BLaER1 treated with 17β-estradiol and CSF1 and Interleukin-3, amounts not matched to agents 10 nM and 100 nM (cell line): ENCODE measurements at regions not wholly inside any gene's neighbourhood (a gene's known extent, or its start where the extent isn't known, plus 50 kb on each side); places are given as distances from the start of the nearest gene placed in this dataset.
"Not testable (repeated sequence)": the region's sequence is repeated elsewhere in the genome, so short reads cannot be mapped to it uniquely, and the experiment has no call there.

Source experiments
- H3K27ac ChIP-seq, 11 experiments: shearing (Covaris generic); formaldehyde crosslinking; 2 replicates each; pipeline ENCODE4 v1.8.1; 2022
- H3K27me3 ChIP-seq, 11 experiments: shearing (Covaris generic); formaldehyde crosslinking; 2 replicates each; pipeline ENCODE4 v1.8.1; 2022
- H3K36me3 ChIP-seq, 11 experiments: shearing (Covaris generic); formaldehyde crosslinking; 2 replicates each; pipeline ENCODE4 v1.8.1; 2022
- H3K4me1 ChIP-seq, 10 experiments: shearing (Covaris generic); formaldehyde crosslinking; 2 replicates each; pipeline ENCODE4 v1.8.1; 2022
- H3K4me2 ChIP-seq, 11 experiments: shearing (Covaris generic); formaldehyde crosslinking; 2 replicates each; pipeline ENCODE4 v1.8.1; 2022
- H3K4me3 ChIP-seq, 10 experiments: shearing (Covaris generic); formaldehyde crosslinking; 2 replicates each; pipeline ENCODE4 v1.8.1; 2022
- H3K9ac ChIP-seq, 11 experiments: shearing (Covaris generic); formaldehyde crosslinking; 2 replicates each; pipeline ENCODE4 v1.8.1; 2022
- H3K9me3 ChIP-seq, 11 experiments: shearing (Covaris generic); formaldehyde crosslinking; replicated peaks in 1 of 11; 2 replicates each; pipeline ENCODE4 v1.8.1; 2022
- H4K20me1 ChIP-seq, 11 experiments: shearing (Covaris generic); formaldehyde crosslinking; 2 replicates each; pipeline ENCODE4 v1.8.1; 2022
- Cebpa-rat ChIP-seq, 11 experiments: shearing (Covaris generic); IDR thresholded peaks; 2 replicates each; pipeline ENCODE4 v1.8.1; 2022

GRCh38 chr3:69688400-69688799 lies 50.9 kb upstream of the MITF start:
- H3K9me3 ChIP-seq: no peaks in the 10 kb centered on the region
- no peak overlapping the region for H3K9ac ChIP-seq
- H3K4me1 ChIP-seq: peaks cover 0 to 50% (median 0%) of the 10 kb centered on the region in 10 experiments; a peak in 6 of 20 replicates
- H3K36me3 ChIP-seq: no peaks in the 10 kb centered on the region
- no peaks in the 10 kb centered on the region for H4K20me1 ChIP-seq
- H3K4me3 ChIP-seq: no peak overlapping the region
- no peak overlapping the region for H3K27ac ChIP-seq
- no peaks in the 10 kb centered on the region for H3K27me3 ChIP-seq
- TF ChIP-seq Cebpa-rat (IDR thresholded peaks at IDR 0.05): no peak
- H3K4me2 ChIP-seq: peak overlapping the region in 3 of 11 experiments; percentile 24 to 70 (median 28); a peak in 5 of 22 replicates

- Histone ChIP-seq H4K20me1 (no peaks in the 10 kb centered on the region), H3K9ac (no peak overlapping the region), H3K4me2 (peak overlapping the region in 2 of 11 experiments; percentile 28 to 70; a peak in 4 of 22 replicates), H3K27ac (no peak overlapping the region), H3K4me3 (no peak overlapping the region), H3K27me3 (no peaks in the 10 kb centered on the region), H3K9me3 (no peaks in the 10 kb centered on the region), H3K36me3 (no peaks in the 10 kb centered on the region), H3K4me1 (peaks cover 0 to 50% (median 0%) of the 10 kb centered on the region in 10 experiments; a peak in 6 of 20 replicates)
- TF ChIP-seq Cebpa-rat (IDR thresholded peaks at IDR 0.05): no peak
Measured at GRCh38 chr3:69687641-69688040, 51.6 kb upstream of the MITF start.

GRCh38 chr3:69686056-69686455 lies 53.2 kb upstream of the MITF start:
- Histone ChIP-seq H3K4me3 (no peak overlapping the region), H4K20me1 (no peaks in the 10 kb centered on the region), H3K9me3 (no peaks in the 10 kb centered on the region), H3K36me3 (no peaks in the 10 kb centered on the region), H3K27me3 (no peaks in the 10 kb centered on the region), H3K27ac (no peak overlapping the region), H3K9ac (no peak overlapping the region), H3K4me1 (peaks cover 0 to 45% (median 0%) of the 10 kb centered on the region in 10 experiments; a peak in 6 of 20 replicates), H3K4me2 (no peak overlapping the region)
- TF ChIP-seq Cebpa-rat (IDR thresholded peaks at IDR 0.05): no peak

GRCh38 chr3:69684309-69684961 lies 54.8 kb upstream of the MITF start:
- Histone ChIP-seq H3K27me3 (no peaks in the 10 kb centered on the region), H3K4me2 (no peak overlapping the region), H3K4me3 (no peak overlapping the region), H3K9me3 (no peaks in the 10 kb centered on the region), H3K9ac (no peak overlapping the region), H3K4me1 (peaks cover 0 to 29% (median 0%) of the 10 kb centered on the region in 10 experiments; a peak in 6 of 20 replicates), H3K27ac (no peak overlapping the region), H4K20me1 (no peaks in the 10 kb centered on the region), H3K36me3 (no peaks in the 10 kb centered on the region)
- TF ChIP-seq Cebpa-rat (IDR thresholded peaks at IDR 0.05): no peak

GRCh38 chr3:69683082-69683806 lies 56.0 kb upstream of the MITF start:
- no peak for TF ChIP-seq Cebpa-rat (IDR thresholded peaks at IDR 0.05)
- H3K4me2 ChIP-seq: no peak overlapping the region
- H3K36me3 ChIP-seq: no peaks in the 10 kb centered on the region
- H3K27ac ChIP-seq: no peak overlapping the region
- no peaks in the 10 kb centered on the region for H3K27me3 ChIP-seq
- H3K4me1 ChIP-seq: peaks cover 0 to 17% (median 0%) of the 10 kb centered on the region in 10 experiments; a peak in 6 of 20 replicates
- H3K4me3 ChIP-seq: no peak overlapping the region
- no peak overlapping the region for H3K9ac ChIP-seq
- H3K9me3 ChIP-seq: no peaks in the 10 kb centered on the region
- H4K20me1 ChIP-seq: no peaks in the 10 kb centered on the region

- not testable (repeated sequence) for H3K27me3 ChIP-seq, H3K9ac ChIP-seq, H4K20me1 ChIP-seq, H3K4me2 ChIP-seq, H3K9me3 ChIP-seq, H3K4me3 ChIP-seq, H3K4me1 ChIP-seq, H3K36me3 ChIP-seq, H3K27ac ChIP-seq
Measured at GRCh38 chr3:69677456-69677855, 61.8 kb upstream of the MITF start.

- H3K9ac ChIP-seq: no peak overlapping the region
- no peaks in the 10 kb centered on the region for H3K36me3 ChIP-seq
- no peaks in the 10 kb centered on the region for H3K9me3 ChIP-seq
- no peak overlapping the region for H3K4me3 ChIP-seq
- H4K20me1 ChIP-seq: no peaks in the 10 kb centered on the region
- H3K27ac ChIP-seq: no peak overlapping the region
- no peaks in the 10 kb centered on the region for H3K27me3 ChIP-seq
- H3K4me2 ChIP-seq: no peak overlapping the region
- no peak for TF ChIP-seq Cebpa-rat (IDR thresholded peaks at IDR 0.05)
- H3K4me1 ChIP-seq: peaks cover 0 to 7% (median 0%) of the 10 kb centered on the region in 10 experiments; a peak in 1 of 20 replicates
Measured at GRCh38 chr3:69675786-69676530, 63.3 kb upstream of the MITF start.

- H3K4me3 ChIP-seq: no peak overlapping the region
- H3K36me3 ChIP-seq: no peaks in the 10 kb centered on the region
- TF ChIP-seq Cebpa-rat (IDR thresholded peaks at IDR 0.05): no peak
- peaks cover 0 to 7% (median 0%) of the 10 kb centered on the region in 10 experiments; a peak in 1 of 20 replicates for H3K4me1 ChIP-seq
- H3K9ac ChIP-seq: no peak overlapping the region
- H3K27me3 ChIP-seq: no peaks in the 10 kb centered on the region
- no peak overlapping the region for H3K27ac ChIP-seq
- H3K4me2 ChIP-seq: no peak overlapping the region
- no peaks in the 10 kb centered on the region for H3K9me3 ChIP-seq
- no peaks in the 10 kb centered on the region for H4K20me1 ChIP-seq
Measured at GRCh38 chr3:69674752-69675151, 64.5 kb upstream of the MITF start.
